ENCODE measurements at regions not wholly inside any gene's neighbourhood (a gene's known extent, or its start where the extent isn't known, plus 50 kb on each side); places are given as distances from the start of the nearest gene placed in this dataset.

DNA sequence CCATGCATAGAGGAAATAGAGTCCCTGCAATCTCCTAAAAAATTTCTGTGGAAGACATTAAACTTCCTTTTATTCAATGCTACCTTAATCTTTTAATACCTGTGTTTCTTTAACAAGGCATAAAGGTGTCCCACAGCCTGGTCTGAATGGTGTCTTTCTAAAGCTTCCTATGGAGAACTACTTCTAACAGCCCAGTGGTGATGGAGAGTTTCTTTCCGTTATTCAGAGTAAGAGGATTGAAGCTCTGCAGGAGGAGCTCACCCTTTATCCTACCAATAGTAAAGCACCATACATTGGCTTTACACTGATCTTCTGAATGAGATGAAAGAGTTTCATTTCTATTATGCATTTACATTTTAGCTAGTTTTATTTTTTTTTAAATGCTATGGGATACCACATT lies 1362.4 kb upstream of the ADGRL3 start:
- TF ChIP-seq POLR2AphosphoS5 (IDR thresholded peaks at IDR 0.05) (no peak), POLR2A (IDR thresholded peaks at IDR 0.05; ENCODE audit: low read depth) (no peak), EP300 (IDR thresholded peaks at IDR 0.05) (no peak)
- TF ChIP-seq, protein P1, sequence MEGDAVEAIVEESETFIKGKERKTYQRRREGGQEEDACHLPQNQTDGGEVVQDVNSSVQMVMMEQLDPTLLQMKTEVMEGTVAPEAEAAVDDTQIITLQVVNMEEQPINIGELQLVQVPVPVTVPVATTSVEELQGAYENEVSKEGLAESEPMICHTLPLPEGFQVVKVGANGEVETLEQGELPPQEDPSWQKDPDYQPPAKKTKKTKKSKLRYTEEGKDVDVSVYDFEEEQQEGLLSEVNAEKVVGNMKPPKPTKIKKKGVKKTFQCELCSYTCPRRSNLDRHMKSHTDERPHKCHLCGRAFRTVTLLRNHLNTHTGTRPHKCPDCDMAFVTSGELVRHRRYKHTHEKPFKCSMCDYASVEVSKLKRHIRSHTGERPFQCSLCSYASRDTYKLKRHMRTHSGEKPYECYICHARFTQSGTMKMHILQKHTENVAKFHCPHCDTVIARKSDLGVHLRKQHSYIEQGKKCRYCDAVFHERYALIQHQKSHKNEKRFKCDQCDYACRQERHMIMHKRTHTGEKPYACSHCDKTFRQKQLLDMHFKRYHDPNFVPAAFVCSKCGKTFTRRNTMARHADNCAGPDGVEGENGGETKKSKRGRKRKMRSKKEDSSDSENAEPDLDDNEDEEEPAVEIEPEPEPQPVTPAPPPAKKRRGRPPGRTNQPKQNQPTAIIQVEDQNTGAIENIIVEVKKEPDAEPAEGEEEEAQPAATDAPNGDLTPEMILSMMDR (IDR thresholded peaks at IDR 0.05) = no peak
